Keratinocyte (primary cell): ENCODE measurements at regions not wholly inside any gene's neighbourhood (a gene's known extent, or its start where the extent isn't known, plus 50 kb on each side); places are given as distances from the start of the nearest gene placed in this dataset.

ENCODE experiments used
- DNase-seq: peaks from one replicate; pipeline ENCODE4 v3.0.0-alpha.2; 2011; ENCODE audit warnings: low read depth, missing footprints, low spot score
- FAIRE-seq: peaks from 2 replicates; lab custom pipeline; 2011; peaks lifted over from hg19 to GRCh38; lab: Jason Lieb, UNC
- H2AFZ ChIP-seq: 2 replicates; pipeline ENCODE4 v1.6.0; 2012; ENCODE audit warnings: low read length, control low read depth, inconsistent platforms; ENCODE audit not compliant: control insufficient read depth
- H3K27ac ChIP-seq: 2 replicates; pipeline ENCODE4 v1.5.1; 2011; ENCODE audit warnings: low read length; ENCODE audit not compliant: control insufficient read depth, insufficient read depth
- H3K27me3 ChIP-seq: 3 replicates; pipeline ENCODE4 v1.6.0; 2011; ENCODE audit warnings: low read length; ENCODE audit not compliant: control insufficient read depth, insufficient read depth; ENCODE audit errors: extremely low read depth
- H3K36me3 ChIP-seq, 2 experiments: 2 replicates in 1 of 2; 3 replicates in 1 of 2; pipeline ENCODE4 v1.5.1; 2011; ENCODE audit warnings: low read length in 2 of 2, mild to moderate bottlenecking in 1 of 2; ENCODE audit not compliant: control insufficient read depth in 2 of 2, insufficient read depth in 2 of 2; ENCODE audit errors: extremely low read depth in 1 of 2
- H3K4me1 ChIP-seq: 3 replicates; pipeline ENCODE4 v1.5.1; 2011; ENCODE audit warnings: low read length; ENCODE audit not compliant: control insufficient read depth, insufficient read depth; ENCODE audit errors: extremely low read depth
- H3K4me2 ChIP-seq: 3 replicates; pipeline ENCODE4 v1.6.0; 2011; ENCODE audit warnings: low read depth, low read length; ENCODE audit not compliant: control insufficient read depth, insufficient read depth; ENCODE audit errors: extremely low read depth
- H3K4me3 ChIP-seq, 3 experiments: fragments of 200-600 bp in 1 of 3; sonication (generic) in 1 of 3; 2 replicates in 2 of 3; 3 replicates in 1 of 3; pipeline ENCODE4 v1.5.1; 2011 to 2016; ENCODE audit warnings: low read length in 3 of 3, mild to moderate bottlenecking in 3 of 3, control low read depth in 2 of 3, inconsistent platforms in 1 of 3, low read depth in 1 of 3, mixed read lengths in 1 of 3, mixed run types in 1 of 3, moderate library complexity in 1 of 3; ENCODE audit not compliant: control insufficient read depth in 2 of 3, insufficient read depth in 2 of 3; ENCODE audit errors: extremely low read depth in 1 of 3
- H3K79me2 ChIP-seq: 2 replicates; pipeline ENCODE4 v1.6.0; 2012; ENCODE audit warnings: low read length; ENCODE audit not compliant: control insufficient read depth, insufficient read depth
- H3K9ac ChIP-seq: 3 replicates; pipeline ENCODE4 v1.6.0; 2011; ENCODE audit warnings: low read length; ENCODE audit not compliant: control insufficient read depth, insufficient read depth; ENCODE audit errors: extremely low read depth
- H3K9me1 ChIP-seq: 3 replicates; pipeline ENCODE4 v1.6.0; 2011; ENCODE audit warnings: low read length; ENCODE audit not compliant: control insufficient read depth, insufficient read depth; ENCODE audit errors: extremely low read depth
- H3K9me3 ChIP-seq: 2 replicates; pipeline ENCODE4 v1.5.1; 2012; ENCODE audit warnings: low read depth, low read length; ENCODE audit not compliant: control insufficient read depth
- H4K20me1 ChIP-seq: 3 replicates; pipeline ENCODE4 v1.6.0; 2011; ENCODE audit warnings: low read length; ENCODE audit not compliant: control insufficient read depth, insufficient read depth; ENCODE audit errors: extremely low read depth
- CTCF ChIP-seq, 3 experiments: IDR thresholded peaks in 1 of 3; conservative IDR thresholded peaks in 1 of 3; optimal IDR thresholded peaks in 1 of 3; 2 replicates in 2 of 3; 3 replicates in 1 of 3; pipeline versions ENCODE3 to v1.5.1; 2011; ENCODE audit warnings: low read length in 3 of 3, mild to moderate bottlenecking in 3 of 3, moderate library complexity in 2 of 3, control low read depth in 1 of 3, inconsistent platforms in 1 of 3; ENCODE audit not compliant: insufficient read depth in 2 of 3; ENCODE audit errors: extremely low read depth in 1 of 3
- EZH2 ChIP-seq: IDR thresholded peaks from one replicate; pipeline ENCODE4 v1.6.1; 2012; ENCODE audit warnings: inconsistent platforms, mild to moderate bottlenecking, low read length, moderate library complexity
- dilution Hi-C: fragments of 300-500 bp; cut with MboI; formaldehyde crosslinking; loops from one replicate; pipeline ENCODE4 v1.7.0; 2020; ENCODE audit warnings: low sequenced_read_pairs; ENCODE audit not compliant: extremely low pct_ligation_motif_present

GRCh38 chr12:91574391-91574790 is 391.8 kb upstream of the DCN start:
- no peaks in the 10 kb centered on the region for H4K20me1 ChIP-seq
- dilution Hi-C loops, result no loop called here
- H3K9ac ChIP-seq, result no peak overlapping the region
- H3K27ac ChIP-seq, result no peak overlapping the region
- no peaks in the 10 kb centered on the region for H3K79me2 ChIP-seq
- H3K36me3 ChIP-seq, result no peaks in the 10 kb centered on the region
- DNase-seq (no peak), FAIRE-seq (no peak)
- H3K4me1 ChIP-seq, result peaks cover 3% of the 10 kb centered on the region
- no peaks in the 10 kb centered on the region for H3K9me3 ChIP-seq
- H3K27me3 ChIP-seq, result no peaks in the 10 kb centered on the region
- H3K4me2 ChIP-seq, result no peak overlapping the region
- no peaks in the 10 kb centered on the region for H3K9me1 ChIP-seq
- H2AFZ ChIP-seq, result no peak overlapping the region
- no peak for TF ChIP-seq EZH2
- TF ChIP-seq CTCF (optimal IDR thresholded peaks at IDR 0.05 in 1 of 3, IDR thresholded peaks at IDR 0.05 in 1 of 3, conservative IDR thresholded peaks at IDR 0.05 in 1 of 3; ENCODE audit: extremely low read depth in 1 of 3, insufficient read depth in 2 of 3, low read length in 3 of 3), result no peak
- H3K4me3 ChIP-seq, result no peak overlapping the region

DNA sequence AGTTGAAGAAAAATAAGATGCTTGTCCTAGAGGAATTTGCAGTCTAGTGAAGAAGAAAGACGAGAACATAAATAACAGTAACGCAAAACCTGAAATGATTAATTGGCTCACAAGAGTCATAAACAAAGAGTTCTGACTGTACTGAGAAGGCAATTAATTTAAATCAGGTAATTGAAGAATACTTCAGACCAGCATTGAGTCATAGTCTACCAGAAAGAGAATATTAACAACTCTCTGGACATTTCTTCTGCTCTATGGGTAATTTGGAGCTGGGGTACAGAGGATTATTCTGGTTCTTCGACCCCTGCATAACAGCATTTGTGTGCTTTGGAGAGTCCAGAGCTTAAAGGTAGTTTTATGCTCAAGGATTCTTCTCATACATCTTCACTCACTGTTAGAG is 390.3 kb upstream of the DCN start:
- Histone ChIP-seq H4K20me1 (no peaks in the 10 kb centered on the region), H3K27me3 (no peaks in the 10 kb centered on the region), H3K9me1 (no peaks in the 10 kb centered on the region), H2AFZ (no peak overlapping the region), H3K4me2 (no peak overlapping the region), H3K4me1 (peaks cover 3% of the 10 kb centered on the region), H3K79me2 (no peaks in the 10 kb centered on the region), H3K4me3 (no peak overlapping the region), H3K27ac (no peak overlapping the region), H3K9ac (no peak overlapping the region), H3K9me3 (no peaks in the 10 kb centered on the region), H3K36me3 (no peaks in the 10 kb centered on the region)
- DNase-seq (no peak), FAIRE-seq (no peak)
- dilution Hi-C loops, result no loop called here
- TF ChIP-seq EZH2, result no peak
- TF ChIP-seq CTCF (optimal IDR thresholded peaks at IDR 0.05 in 1 of 3, IDR thresholded peaks at IDR 0.05 in 1 of 3, conservative IDR thresholded peaks at IDR 0.05 in 1 of 3; ENCODE audit: extremely low read depth in 1 of 3, insufficient read depth in 2 of 3, low read length in 3 of 3), result no peak
